Nephron (organoid): ENCODE measurements at regions not wholly inside any gene's neighbourhood (a gene's known extent, or its start where the extent isn't known, plus 50 kb on each side); places are given as distances from the start of the nearest gene placed in this dataset.

Source experiments
- H3K27ac Mint-ChIP-seq, 3 experiments: 2 replicates each; pipeline ENCODE4 v1.8.0; 2020; ENCODE audit warnings: mixed read lengths in 3 of 3, mild to moderate bottlenecking in 2 of 3, moderate library complexity in 1 of 3
- H3K27me3 Mint-ChIP-seq: 2 replicates; pipeline ENCODE4 v1.8.0; 2021; ENCODE audit warnings: low read depth, mild to moderate bottlenecking, moderate library complexity, mixed read lengths
- H3K36me3 Mint-ChIP-seq: 2 replicates; pipeline ENCODE4 v1.8.0; 2020; ENCODE audit warnings: low read depth, mixed read lengths
- H3K4me1 Mint-ChIP-seq: 2 replicates; pipeline ENCODE4 v1.8.0; 2020; ENCODE audit warnings: mixed read lengths
- H3K4me3 Mint-ChIP-seq, 3 experiments: 2 replicates each; pipeline ENCODE4 v1.8.0; 2020; ENCODE audit warnings: mild to moderate bottlenecking in 3 of 3, mixed read lengths in 3 of 3, moderate library complexity in 2 of 3
- H3K9me3 Mint-ChIP-seq: 2 replicates; pipeline ENCODE4 v1.8.0; 2020; ENCODE audit warnings: mixed read lengths
- CTCF ChIP-seq, 3 experiments: fragments of 200-600 bp; sonication (generic); IDR thresholded peaks; one replicate each; pipeline ENCODE4 v1.5.0; 2021; ENCODE audit warnings: antibody characterized with exemption in 3 of 3; ENCODE audit not compliant: unreplicated experiment in 3 of 3

GRCh38 chr11:20249378-20249777 lies 89.1 kb upstream of the DBX1 start:
- Mint-ChIP-seq H3K9me3 (peaks cover 2% of the 10 kb centered on the region), H3K4me3 (peak overlapping the region in 1 of 3 experiments; percentile 27), H3K27me3 (peaks cover 3% of the 10 kb centered on the region), H3K36me3 (no peaks in the 10 kb centered on the region), H3K27ac (peak overlapping the region; percentile 52 to 77 (median 75)), H3K4me1 (peaks cover 54% of the 10 kb centered on the region)
- TF ChIP-seq CTCF (IDR thresholded peaks at IDR 0.05; ENCODE audit: unreplicated experiment in 3 of 3): no peak

- peaks cover 2% of the 10 kb centered on the region for H3K9me3 Mint-ChIP-seq
- H3K4me1 Mint-ChIP-seq: peaks cover 54% of the 10 kb centered on the region
- peak overlapping the region; percentile 11 to 77 (median 75) for H3K27ac Mint-ChIP-seq
- H3K4me3 Mint-ChIP-seq: peak overlapping the region in 1 of 3 experiments; percentile 12
- H3K36me3 Mint-ChIP-seq: no peaks in the 10 kb centered on the region
- TF ChIP-seq CTCF (IDR thresholded peaks at IDR 0.05; ENCODE audit: unreplicated experiment in 3 of 3): no peak
- H3K27me3 Mint-ChIP-seq: peaks cover 3% of the 10 kb centered on the region
These were observed 88.6 kb upstream of the DBX1 start for GRCh38 chr11:20248871-20249270.

- TF ChIP-seq CTCF (IDR thresholded peaks at IDR 0.05; ENCODE audit: unreplicated experiment in 3 of 3): no peak
- Mint-ChIP-seq H3K4me3 (peak overlapping the region in 1 of 3 experiments; percentile 12), H3K9me3 (peaks cover 2% of the 10 kb centered on the region), H3K27ac (peak overlapping the region; percentile 35 to 75 (median 74)), H3K36me3 (no peaks in the 10 kb centered on the region), H3K27me3 (peaks cover 3% of the 10 kb centered on the region), H3K4me1 (peaks cover 54% of the 10 kb centered on the region)
These were observed 88.0 kb upstream of the DBX1 start for GRCh38 chr11:20248121-20248772.

- no peak for TF ChIP-seq CTCF (IDR thresholded peaks at IDR 0.05; ENCODE audit: unreplicated experiment in 3 of 3)
- Mint-ChIP-seq H3K27me3 (peaks cover 3% of the 10 kb centered on the region), H3K4me1 (peaks cover 54% of the 10 kb centered on the region), H3K27ac (peak overlapping the region; percentile 35 to 75 (median 74)), H3K9me3 (peaks cover 7% of the 10 kb centered on the region), H3K36me3 (no peaks in the 10 kb centered on the region), H3K4me3 (peak overlapping the region in 1 of 3 experiments; percentile 50)
These were observed 87.3 kb upstream of the DBX1 start for GRCh38 chr11:20247591-20248007.

GRCh38 chr11:20243974-20244373 lies 83.7 kb upstream of the DBX1 start:
- Mint-ChIP-seq H3K4me1 (peaks cover 29% of the 10 kb centered on the region), H3K27me3 (no peaks in the 10 kb centered on the region), H3K9me3 (peaks cover 14% of the 10 kb centered on the region), H3K27ac (no peak overlapping the region), H3K4me3 (no peak overlapping the region), H3K36me3 (no peaks in the 10 kb centered on the region)
- TF ChIP-seq CTCF (IDR thresholded peaks at IDR 0.05; ENCODE audit: unreplicated experiment in 3 of 3): peak in 2 of 3 experiments; percentile 18 to 24

- H3K4me3 Mint-ChIP-seq: no peak overlapping the region
- H3K9me3 Mint-ChIP-seq: peaks cover 34% of the 10 kb centered on the region
- no peaks in the 10 kb centered on the region for H3K36me3 Mint-ChIP-seq
- TF ChIP-seq CTCF (IDR thresholded peaks at IDR 0.05; ENCODE audit: unreplicated experiment in 3 of 3): no peak
- H3K4me1 Mint-ChIP-seq: no peaks in the 10 kb centered on the region
- no peaks in the 10 kb centered on the region for H3K27me3 Mint-ChIP-seq
- H3K27ac Mint-ChIP-seq: no peak overlapping the region
These were observed 78.4 kb upstream of the DBX1 start for GRCh38 chr11:20238712-20239111.
